ENCODE measurements at regions not wholly inside any gene's neighbourhood (a gene's known extent, or its start where the extent isn't known, plus 50 kb on each side); places are given as distances from the start of the nearest gene placed in this dataset.

DNA sequence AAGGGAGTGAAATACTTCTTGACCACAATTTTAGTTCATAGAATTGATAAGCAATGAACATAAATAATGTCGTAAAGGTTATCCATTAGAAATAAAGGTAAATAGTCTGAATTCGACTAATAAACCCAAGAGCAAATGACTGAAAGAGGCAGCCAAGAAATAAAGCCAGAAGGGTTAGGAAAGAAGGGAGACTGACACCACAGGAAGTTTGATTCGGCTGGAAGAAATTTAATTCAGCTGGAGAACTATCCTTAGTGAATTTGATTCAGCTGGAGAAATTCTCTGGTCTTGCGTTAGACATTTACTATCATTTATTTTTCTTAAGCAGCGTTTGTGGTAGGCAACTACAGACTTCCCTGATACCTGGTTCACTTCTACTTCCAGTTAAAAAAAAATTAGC, 429.6 kb downstream of the PID1 start:
- no peaks in the 10 kb centered on the region for H3K9me3 ChIP-seq
- TF ChIP-seq CTCF (IDR thresholded peaks at IDR 0.05; ENCODE audit: low read depth, low read length) = no peak
- no peak for DNase-seq

DNA sequence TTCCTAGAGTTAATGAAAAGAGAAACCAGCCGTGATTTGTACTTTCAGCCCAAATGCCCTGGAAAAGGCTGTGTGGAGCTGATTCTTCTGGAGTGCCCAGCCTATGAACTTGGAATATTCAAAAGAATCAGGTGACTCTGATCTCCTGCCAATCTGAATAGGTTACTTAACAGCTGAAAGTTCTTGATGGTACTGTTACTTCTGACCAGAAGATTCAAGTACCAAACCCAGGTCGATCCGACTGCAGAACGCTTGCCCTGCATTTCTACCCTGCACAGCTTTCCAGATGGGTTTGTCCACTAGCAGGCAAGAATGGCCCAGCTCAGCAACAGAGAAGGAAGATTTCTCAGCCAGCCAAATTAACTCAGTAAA, 430.4 kb downstream of the PID1 start:
- no peak for DNase-seq
- TF ChIP-seq CTCF (IDR thresholded peaks at IDR 0.05; ENCODE audit: low read depth, low read length) = no peak
- H3K4me3 ChIP-seq (ENCODE audit: low read depth, low read length) = no peak overlapping the region
- H3K36me3 ChIP-seq = no peaks in the 10 kb centered on the region
- no peaks in the 10 kb centered on the region for H3K4me1 ChIP-seq
- H3K27me3 ChIP-seq = no peaks in the 10 kb centered on the region
- no peaks in the 10 kb centered on the region for H3K9me3 ChIP-seq

More for the DNA sequence above, 429.6 kb downstream of the PID1 start:
- Histone ChIP-seq H3K27me3 (no peaks in the 10 kb centered on the region), H3K4me1 (no peaks in the 10 kb centered on the region), H3K36me3 (no peaks in the 10 kb centered on the region), H3K4me3 (ENCODE audit: low read depth, low read length) (no peak overlapping the region)

DNA sequence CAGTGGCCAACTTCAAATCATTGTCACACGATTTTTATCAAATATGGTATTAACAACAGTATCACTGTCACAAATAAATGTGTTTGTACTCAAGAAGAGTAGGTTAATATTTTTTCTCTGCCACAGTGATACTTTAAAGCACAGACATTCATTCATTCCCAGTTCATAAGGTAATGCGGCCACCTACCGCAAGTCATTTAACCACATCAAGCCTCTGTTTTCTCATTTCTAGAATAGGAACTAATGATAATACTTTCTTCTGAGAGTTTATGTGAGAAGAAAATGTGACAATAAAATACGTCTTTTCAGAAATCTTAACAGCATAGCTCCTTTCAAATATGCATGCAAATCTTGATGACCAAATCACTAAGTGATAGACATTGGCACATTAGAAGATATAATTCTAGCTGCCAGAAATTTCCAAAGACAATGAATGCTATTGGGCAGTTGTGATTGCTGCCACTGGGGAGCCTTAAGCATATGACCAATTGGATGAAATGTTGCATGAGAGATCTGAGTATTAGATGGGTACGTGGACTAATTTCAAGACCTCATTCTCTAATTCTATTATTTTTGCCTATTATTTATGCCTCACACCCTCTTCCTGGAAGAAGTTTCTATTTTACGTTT, 430.9 kb downstream of the PID1 start:
- TF ChIP-seq CTCF (IDR thresholded peaks at IDR 0.05; ENCODE audit: low read depth, low read length) = no peak
- H3K9me3 ChIP-seq = no peaks in the 10 kb centered on the region
- no peaks in the 10 kb centered on the region for H3K27me3 ChIP-seq

GRCh38 chr2:228839421-228839876, 431.6 kb downstream of the PID1 start:
- H3K9me3 ChIP-seq = no peaks in the 10 kb centered on the region
- no peaks in the 10 kb centered on the region for H3K4me1 ChIP-seq
- no peak overlapping the region for H3K4me3 ChIP-seq (ENCODE audit: low read depth, low read length)
- H3K27me3 ChIP-seq = no peaks in the 10 kb centered on the region
- DNase-seq = no peak
- no peaks in the 10 kb centered on the region for H3K36me3 ChIP-seq
- no peak for TF ChIP-seq CTCF (IDR thresholded peaks at IDR 0.05; ENCODE audit: low read depth, low read length)

More for the DNA sequence above, 430.9 kb downstream of the PID1 start:
- no peak for DNase-seq
- Histone ChIP-seq H3K36me3 (no peaks in the 10 kb centered on the region), H3K4me3 (ENCODE audit: low read depth, low read length) (no peak overlapping the region), H3K4me1 (no peaks in the 10 kb centered on the region)

DNA sequence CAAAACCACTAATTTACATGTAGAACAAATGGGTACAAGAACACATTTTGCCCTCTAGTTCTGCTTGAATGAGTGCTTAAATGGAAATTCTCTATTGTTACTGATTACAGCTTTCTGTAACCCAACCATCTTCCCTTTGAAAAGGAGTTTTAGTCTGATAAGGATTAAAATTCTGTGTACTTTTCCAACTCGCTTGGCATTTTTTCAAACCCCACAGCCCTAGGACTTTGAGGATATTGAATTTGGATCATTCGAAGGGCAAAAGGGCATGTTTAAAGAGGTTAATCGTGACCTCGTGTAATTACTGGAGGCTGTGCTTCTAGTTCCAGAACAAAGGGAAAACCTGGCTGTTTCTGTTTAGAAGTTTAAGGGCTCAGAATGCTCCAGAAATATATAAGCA, 432.3 kb downstream of the PID1 start:
- Histone ChIP-seq H3K4me1 (no peaks in the 10 kb centered on the region), H3K4me3 (ENCODE audit: low read depth, low read length) (no peak overlapping the region), H3K9me3 (no peaks in the 10 kb centered on the region), H3K36me3 (no peaks in the 10 kb centered on the region), H3K27me3 (no peaks in the 10 kb centered on the region)
- no peak for DNase-seq
- no peak for TF ChIP-seq CTCF (IDR thresholded peaks at IDR 0.05; ENCODE audit: low read depth, low read length)

GRCh38 chr2:228828397-228828796, 442.7 kb downstream of the PID1 start:
- Histone ChIP-seq H3K4me1 (no peaks in the 10 kb centered on the region), H3K36me3 (no peaks in the 10 kb centered on the region), H3K27me3 (no peaks in the 10 kb centered on the region), H3K4me3 (ENCODE audit: low read depth, low read length) (no peak overlapping the region), H3K9me3 (no peaks in the 10 kb centered on the region)
- TF ChIP-seq CTCF (IDR thresholded peaks at IDR 0.05; ENCODE audit: low read depth, low read length) = no peak
- DNase-seq = no peak
